Kasumi-1 (cell line): ENCODE measurements at regions not wholly inside any gene's neighbourhood (a gene's known extent, or its start where the extent isn't known, plus 50 kb on each side); places are given as distances from the start of the nearest gene placed in this dataset.

Experiments used
- DNase-seq, 2 experiments: peaks; one replicate each; lab custom pipeline; 2025; lab: John Stamatoyannopoulos, UW

DNA sequence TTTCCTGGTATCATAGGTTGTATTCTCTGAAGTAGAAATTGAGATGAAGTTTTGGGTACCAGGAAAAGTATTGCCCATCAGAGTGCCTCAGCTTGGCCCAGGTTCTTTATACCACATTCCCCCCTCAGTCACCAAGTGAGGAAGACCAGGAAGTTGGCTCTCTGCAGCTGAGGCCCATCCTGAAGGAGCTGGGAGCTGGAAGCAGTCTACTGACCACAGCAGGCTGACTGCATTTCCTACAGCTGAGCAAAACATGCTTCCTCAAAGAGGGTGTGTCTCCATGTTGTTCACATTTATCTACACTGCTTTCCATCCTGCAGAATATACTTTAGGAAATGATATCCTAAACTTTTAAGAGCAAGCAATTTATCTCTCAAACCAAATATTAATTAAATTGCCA lies 654.6 kb downstream of the ELAVL2 start:
- DNase-seq, result no peak

DNA sequence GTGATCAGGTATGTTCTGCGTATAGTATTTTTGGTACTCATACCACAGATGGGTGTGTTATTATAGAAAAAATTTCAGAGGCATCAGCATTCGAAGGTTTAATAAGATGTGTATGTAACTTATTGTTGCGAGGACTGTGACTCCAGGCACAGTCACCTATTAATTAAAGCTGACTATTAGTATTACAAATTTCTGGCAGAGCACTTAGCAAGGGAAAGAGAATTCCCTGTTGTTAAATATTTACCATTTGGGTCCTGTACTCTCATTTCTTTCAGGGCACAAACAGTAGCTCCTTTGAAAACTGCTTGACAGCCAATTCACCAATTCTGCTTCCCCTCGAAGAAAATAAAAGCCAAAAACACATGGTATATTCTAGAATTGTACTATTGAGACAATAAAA lies 653.8 kb downstream of the ELAVL2 start:
- DNase-seq, result no peak

DNA sequence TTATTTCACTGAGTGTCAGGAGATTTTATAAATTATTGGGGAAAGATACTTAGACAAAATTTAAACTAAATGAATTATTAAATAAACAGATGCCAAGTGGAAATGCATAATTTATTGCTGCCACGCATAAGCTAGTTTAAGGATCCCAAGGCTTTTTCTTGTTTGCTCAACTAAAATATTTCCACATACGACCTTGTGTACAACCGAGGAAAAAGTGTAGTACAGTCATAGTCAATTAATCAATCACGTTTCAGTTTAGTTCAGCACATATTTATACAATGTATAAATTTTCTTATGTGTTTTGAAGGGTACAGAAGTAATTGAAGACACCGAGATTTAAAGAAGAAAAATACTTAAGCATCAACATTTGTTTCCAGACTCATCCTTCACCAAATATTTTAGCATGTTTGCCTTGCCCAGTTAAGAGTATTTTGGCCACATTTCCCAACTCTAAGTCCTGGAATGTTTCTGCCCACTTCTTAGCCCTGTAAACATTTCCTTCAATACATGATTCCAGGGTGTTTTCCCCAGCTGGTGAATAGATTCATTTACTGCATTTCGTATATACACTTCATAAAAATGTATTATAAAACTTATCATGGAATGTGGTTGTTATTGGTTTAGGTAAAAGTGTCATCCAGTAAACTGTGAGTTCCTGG lies 652.9 kb downstream of the ELAVL2 start:
- no peak for DNase-seq

DNA sequence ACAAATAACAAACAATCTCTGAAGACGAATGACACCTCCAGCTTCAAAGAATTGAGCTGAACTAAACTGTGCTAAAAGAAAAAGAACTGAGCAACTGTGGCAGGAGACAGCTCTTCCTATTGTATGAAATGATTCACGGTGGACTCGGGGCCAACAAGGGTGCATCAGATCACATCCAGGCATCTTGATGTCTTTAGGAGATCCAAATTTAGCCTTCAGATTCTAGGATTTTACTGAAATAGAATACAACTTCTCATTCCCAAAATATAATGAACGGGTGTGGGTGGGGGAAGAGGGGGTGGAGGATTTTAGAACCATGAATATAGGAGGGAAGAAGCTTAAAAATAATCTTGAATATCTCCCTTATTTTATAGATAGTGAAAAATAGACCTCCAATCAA lies 631.8 kb downstream of the ELAVL2 start:
- DNase-seq, result no peak

DNA sequence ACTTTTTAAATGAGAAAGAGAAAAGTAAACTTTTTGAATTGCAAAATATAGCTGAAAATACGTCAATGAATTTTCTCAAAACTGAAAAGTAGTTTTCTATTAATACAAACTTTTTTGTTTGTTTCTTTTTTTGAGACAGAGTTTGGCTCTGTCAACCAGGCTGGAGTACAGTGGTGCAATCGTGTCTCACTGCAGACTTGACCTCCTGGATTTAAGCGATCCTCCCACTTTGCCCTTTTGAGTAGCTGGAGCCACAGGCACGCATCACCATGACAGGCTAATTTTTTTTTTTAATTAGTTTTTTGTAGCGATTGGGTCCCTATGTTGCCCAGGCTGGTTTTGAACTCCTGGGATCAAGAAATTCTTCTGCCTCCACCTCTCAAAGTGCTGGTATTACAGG lies 610.4 kb downstream of the ELAVL2 start:
- DNase-seq, result no peak

DNA sequence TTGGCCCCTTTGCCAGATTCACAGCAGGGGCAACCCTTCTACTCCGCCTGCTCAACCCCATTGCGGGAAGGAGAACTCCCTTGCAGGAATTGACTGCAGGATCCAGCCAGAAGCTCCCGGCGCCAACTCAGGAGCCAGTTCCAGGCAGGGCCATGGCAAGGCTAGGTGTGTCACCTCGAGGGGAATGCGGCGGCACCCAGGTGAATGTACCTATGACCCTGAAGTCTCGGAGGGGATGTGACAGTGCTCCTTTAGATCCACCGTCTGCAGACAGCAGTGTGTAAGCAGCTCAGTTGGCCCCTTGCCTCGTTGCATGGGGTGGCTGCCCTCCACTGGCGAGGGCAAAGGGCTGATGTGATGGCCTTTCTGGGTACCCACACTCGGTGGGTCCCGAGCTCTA lies 606.6 kb downstream of the ELAVL2 start:
- no peak for DNase-seq

DNA sequence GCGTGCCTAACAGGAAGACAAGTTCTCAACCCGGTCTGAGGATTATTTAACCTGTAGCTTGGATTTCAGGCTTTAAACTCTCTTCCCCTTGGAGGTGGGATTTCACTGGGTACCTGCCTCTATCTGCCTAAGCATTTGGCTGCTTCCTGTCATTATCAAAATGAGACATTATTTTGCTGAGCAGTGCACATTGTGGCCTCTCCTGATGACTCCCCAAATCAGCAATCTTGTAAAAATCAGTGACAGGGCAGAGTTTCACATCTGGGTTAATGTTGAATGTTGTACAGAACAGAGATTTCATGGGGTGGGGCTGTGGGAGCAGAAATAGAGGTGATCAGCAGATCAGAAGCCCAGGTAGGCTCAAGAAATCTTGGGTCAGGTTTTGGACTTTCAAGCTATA lies 605.9 kb downstream of the ELAVL2 start:
- DNase-seq, result no peak

DNA sequence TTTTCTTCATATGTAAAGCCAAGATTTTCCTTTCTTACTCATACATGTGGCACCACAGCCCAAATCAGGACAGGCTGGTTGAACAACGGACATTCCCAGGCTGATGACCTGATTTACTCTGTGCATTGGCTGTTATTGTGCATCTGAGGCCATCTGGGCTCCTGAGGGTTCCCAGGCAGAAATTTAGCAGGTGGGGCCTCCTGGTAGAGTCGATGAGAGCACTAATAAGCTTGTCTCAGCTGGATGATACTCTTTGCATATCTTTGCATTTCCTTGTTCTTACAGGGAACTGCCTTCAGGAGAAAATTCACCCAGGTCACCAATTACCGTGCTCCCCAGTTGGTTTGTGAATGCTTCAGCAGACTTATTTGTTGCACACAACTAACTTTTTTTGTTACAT lies 605.1 kb downstream of the ELAVL2 start:
- DNase-seq, result no peak

DNA sequence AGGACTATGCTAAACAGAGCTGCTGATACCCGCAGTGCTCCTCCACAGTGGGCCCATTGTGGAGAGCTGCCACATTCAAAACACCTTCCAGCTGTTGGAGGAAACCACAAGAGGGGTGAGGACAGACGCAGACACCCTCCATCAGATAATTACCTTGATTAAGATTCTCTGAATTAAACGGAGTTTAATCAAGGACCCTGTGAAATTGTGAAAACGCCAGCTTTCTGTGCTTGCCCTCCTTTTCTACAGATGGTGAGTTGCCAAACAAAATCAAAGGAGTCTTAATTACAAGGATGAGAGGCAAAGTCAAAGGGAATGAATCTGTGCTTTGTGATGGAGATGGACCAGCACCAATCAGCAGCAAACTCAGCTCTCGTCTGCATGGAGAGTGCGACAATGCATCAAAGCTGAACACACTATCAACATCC lies 596.1 kb downstream of the ELAVL2 start:
- no peak for DNase-seq

DNA sequence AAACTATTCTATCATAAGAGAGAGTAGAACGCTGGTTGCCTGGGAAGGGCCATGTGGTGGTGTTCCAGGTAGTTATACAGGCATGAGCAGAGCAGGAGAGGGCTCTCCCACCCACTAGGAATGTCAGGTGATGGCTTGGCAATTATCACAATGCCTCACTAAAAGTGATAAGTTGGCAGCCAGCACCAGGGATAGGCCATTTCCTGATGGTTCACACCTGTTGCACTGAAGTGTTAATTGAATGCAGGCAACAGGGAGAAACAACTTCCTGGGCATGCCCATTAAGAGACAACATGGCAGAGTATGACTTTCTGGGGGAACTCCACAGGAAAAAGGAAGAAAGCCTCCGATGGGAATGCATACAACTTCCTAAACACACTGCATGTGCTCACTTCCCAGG lies 593.2 kb downstream of the ELAVL2 start:
- DNase-seq, result no peak

DNA sequence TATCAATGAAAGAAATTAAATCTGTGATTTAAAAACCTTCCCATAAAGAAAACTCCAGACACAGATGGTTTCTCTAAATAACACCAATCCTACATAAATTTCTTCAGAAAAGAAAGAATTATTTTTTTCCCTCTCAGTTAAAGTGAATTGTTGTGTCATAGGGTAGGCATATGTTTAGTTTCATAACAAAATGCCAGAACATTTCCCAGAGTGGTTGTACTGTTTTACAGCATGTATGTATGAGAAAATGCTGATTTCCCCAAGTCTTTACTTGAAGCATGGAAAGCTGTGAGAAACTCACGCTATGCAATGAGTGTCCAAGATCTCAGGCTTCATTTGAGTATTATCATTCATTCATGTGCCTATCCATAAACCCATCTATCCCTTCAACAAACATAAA lies 582.5 kb downstream of the ELAVL2 start:
- no peak for DNase-seq

DNA sequence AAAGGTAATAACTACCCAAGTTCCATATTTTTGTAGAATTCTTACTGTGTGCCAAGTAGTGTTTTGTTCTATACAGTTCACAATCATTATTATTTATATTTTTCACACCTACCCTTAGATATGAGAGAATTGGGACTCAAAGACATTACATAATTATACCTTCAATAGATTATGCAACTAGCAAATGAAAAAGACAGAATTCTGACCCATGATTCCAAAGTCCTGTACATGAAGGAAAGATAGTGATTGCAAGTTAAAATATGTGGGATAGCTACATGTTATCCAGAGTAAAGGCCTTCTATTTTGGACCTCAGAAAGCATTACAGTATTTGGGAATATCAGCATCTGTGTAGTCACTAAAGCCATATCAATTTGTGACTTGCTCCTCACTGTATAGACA lies 581.0 kb downstream of the ELAVL2 start:
- no peak for DNase-seq

DNA sequence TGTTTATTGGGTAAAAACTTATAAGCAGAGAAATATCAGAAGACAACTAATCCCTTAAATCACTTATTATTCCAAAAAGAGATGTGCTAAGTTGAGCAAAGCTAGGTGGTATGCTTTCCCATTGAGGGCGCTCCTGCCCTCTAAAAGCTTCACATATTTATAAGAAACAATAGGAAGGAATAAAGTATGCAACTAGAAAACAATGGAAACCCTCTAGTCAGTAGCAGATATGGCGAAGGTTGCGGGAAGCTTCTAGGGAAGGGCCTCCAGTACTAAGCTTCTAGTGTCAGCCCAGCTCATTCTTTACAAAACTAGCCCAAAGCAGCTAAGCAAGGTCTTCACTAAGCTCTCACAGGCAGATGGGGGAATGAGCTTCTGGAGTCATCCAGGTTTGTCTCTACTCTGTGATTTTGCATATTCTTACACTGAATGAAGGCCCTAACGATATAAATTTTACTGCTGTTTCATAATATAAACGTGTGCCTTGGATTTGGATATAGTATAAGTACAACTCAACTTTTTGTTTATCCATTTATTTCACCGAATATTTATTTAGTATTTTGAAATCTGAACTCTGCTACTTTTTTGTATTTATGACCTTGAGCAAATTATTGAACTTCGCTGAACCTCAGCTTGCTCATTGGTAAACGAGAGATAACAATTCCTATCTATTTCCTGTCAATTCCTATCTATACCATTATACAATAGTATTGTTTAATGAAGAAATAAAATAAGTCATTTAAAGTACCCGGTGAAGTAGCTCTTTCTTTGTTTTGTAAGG lies 571.4 kb downstream of the ELAVL2 start:
- DNase-seq, result no peak

DNA sequence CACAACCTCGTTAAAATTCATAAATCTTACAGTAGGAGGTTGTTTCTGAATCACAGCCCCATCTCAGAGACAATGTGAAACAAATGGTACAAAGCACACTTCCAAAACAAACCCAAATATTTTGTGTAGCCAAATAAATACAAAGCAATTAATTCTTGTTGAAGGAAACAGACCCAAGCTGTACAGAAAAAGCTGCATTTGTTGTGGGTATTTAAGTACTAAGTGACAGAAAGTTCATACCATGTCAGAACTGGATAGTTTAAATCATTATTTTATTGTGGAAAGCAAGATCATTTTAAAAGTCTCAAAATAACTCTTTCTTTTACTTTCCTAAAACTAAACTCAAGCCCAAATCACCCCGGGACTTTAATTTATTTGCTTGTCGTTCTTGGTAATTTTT lies 570.7 kb downstream of the ELAVL2 start:
- DNase-seq, result no peak

DNA sequence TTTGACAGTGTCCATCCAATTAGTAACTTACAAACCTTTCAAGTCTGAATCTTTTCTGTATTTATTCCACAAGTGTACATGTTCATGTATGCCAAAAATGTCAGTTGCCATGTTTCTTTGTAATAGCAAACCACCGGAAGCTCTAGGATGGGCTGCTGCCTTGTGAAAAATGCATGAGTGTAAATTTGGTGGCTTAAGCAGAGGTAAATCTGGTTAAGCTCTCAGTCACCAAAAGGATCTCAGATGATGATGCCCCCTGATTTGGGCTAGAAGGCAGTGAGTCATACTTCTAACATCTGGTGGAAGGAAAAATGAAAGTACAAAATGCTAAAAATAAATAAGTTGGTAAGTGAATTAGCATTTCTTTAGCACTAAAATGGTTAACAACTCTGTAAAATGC lies 567.5 kb downstream of the ELAVL2 start:
- DNase-seq, result no peak

DNA sequence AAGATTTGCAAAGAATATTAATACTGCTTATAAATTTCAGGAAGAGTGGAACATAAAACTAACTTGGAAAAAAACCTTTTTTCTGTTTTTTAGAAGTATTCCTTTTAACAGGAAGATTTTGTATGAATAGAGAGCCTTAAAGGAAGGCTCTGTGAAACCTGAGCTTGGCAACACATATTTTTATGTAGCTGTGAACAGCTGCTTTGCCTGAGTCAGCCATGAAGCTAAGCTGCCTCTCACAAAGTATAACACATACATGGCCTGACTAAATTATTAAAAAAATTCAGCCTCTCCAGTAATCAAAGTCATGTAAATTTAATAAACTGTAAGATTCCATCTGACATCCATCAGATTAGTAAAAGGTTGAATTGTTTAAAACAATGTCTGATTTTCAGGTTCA lies 547.5 kb downstream of the ELAVL2 start:
- DNase-seq, result no peak

DNA sequence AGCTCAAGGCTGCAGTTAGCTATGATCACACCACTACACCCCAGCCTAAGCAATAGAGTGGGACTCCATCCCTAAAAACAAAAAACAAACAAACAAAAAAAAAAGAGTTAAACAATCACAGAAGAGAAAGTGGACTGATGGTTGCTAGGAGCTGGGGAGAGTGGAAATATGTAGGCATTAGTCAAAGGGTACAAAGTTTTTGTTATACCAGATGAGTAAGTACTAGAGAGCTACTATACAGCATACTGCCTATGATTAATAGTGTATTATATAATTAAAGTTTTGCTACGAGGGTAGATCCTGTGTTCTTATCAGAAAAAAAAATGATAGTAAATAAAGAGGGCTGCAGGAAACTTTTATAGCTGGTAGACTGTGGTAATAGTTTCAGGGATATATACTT lies 538.6 kb downstream of the ELAVL2 start:
- no peak for DNase-seq

DNA sequence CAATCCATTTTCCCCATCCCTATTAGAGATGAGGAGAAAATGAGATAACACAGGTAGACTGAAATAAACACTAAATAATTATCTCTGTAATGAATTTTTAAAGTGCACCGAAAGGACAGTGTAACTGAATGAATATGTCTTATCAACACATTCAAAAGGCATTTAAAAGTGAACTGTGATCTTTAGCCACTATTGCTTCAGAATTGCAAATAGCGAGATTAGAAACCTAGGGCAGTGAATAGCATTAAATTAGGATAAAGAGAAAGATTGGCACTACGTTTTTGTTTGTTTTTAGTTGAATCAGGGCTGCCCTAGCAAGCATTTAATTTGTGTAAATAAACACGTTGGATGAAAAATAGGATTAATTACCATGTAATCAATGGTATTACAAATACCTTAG lies 537.5 kb downstream of the ELAVL2 start:
- DNase-seq, result no peak

DNA sequence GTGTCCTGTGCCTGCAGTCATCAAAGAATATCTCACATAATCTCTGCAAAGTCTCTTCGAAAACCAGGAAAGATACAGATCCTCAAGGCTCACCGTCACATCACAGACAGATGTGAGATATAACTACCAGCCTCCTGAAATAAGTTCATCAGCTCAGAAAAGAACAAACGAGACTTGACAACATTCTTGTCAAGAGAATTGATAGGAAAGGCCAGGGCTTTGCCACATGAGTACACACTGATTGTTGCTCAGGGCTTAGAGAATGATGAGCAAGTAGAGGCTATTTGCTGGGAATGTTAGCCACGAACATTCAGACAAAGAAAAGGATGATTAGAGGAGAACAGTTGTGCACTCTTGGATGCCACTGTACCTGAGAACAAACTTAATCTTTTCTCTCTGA lies 535.1 kb downstream of the ELAVL2 start:
- DNase-seq, result no peak

DNA sequence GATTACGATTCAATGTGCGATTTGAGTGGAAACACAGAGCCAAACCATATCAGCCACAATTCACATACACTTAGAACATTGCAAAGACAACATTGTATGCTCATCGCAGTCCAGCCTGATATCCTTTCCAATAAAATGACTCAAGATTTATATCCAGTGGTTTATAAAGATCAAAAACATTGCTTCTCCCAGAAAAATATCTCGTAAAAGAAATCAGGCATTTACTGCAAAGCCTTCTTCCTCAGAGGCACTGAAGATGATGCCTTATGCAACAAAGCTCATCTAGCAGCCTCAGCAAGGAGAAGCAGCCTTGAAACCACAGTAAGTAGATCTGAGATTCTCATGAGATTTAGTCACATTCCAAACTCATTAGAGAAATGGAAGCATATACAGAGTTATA lies 523.8 kb downstream of the ELAVL2 start:
- DNase-seq, result no peak

DNA sequence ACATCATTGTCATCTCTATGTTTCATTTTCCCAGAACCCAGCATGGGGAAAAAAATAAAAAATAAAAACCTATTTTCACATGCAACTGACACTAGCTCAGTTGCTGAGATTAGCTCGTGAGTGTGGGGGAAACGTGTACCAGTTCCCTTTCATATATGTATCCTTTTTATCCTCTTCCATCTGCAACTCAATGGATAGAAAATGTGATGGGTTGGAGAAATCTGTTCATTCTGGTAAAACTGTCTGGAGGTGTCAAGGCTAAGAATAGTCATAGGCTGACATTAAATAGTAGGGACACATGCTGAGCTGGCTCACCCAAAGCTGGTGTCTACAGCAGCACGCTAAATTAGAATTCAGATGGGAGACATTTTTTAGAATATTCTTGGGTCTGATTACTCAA lies 519.3 kb downstream of the ELAVL2 start:
- no peak for DNase-seq

DNA sequence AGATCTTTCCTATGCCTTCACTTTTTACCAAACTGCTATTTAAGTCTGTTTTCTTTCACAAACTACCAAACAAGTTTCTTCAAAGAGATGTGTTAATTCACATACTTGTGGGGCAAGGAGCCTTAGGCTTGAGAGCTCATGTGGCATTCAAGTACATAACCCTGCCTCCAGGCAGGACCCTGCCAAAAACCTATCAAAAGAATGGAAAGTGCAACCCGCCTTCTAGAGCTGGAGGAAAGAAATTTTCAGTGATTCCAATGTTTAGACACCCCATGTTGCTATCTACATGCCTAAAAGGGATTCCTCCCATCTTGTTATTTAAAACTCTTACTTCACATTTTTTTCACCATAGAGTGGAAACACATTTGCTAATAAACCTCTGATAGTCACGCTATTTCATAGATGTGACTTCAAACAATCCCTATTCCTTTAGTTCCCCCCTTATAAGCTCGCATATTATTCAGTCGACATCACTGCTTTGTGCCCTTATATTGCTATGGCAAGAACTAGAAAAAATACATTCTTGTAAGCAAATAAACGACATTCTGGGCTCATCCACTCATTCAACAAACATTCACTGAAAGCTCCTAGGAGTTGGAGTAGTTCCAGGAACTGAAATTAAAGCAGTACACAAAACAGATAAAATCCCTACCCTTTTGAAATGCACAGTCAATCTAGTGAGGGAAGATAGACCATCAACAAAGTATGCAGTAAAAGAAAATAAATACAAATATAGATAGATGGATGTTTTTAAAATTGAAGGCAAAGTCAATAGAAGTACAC lies 518.1 kb downstream of the ELAVL2 start:
- DNase-seq, result no peak

DNA sequence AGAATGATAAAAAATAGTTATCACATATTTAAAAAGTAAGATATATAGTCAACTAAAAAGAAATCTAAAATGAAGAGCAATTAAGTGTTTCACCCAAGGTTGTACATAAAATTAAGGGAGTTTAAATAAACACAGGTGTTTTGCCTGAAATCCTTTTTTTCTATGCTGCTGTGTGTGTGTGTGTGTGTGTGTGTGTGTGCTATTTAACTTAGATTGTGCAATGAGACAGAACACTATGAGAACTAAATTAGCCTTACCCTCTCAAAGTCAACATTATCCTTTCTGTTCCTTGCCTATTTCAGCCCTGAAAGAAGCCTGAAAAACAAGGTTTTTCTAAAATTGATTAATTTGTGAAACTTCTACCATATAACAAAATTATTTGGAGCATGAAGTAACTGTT lies 516.2 kb downstream of the ELAVL2 start:
- DNase-seq, result no peak
